DND-41 (cell line): ENCODE measurements at regions not wholly inside any gene's neighbourhood (a gene's known extent, or its start where the extent isn't known, plus 50 kb on each side); places are given as distances from the start of the nearest gene placed in this dataset.

Experiments used
- CTCF ChIP-seq: IDR thresholded peaks from 2 replicates; pipeline ENCODE4 v1.5.1; 2012; ENCODE audit warnings: borderline replicate concordance, low read length, moderate library complexity, mild to moderate bottlenecking; ENCODE audit not compliant: poor library complexity, severe bottlenecking; ENCODE audit errors: extremely low read depth
- EZH2 ChIP-seq: IDR thresholded peaks from 3 replicates; pipeline ENCODE4 v1.6.1; 2012; ENCODE audit warnings: borderline replicate concordance, low read depth, mild to moderate bottlenecking, moderate library complexity, low read length, inconsistent platforms; ENCODE audit not compliant: severe bottlenecking

GRCh38 chr22:44616882-44617655, 84.9 kb upstream of the PRR5 start:
- TF ChIP-seq CTCF (no peak), EZH2 (no peak)
